ENCODE measurements at regions not wholly inside any gene's neighbourhood (a gene's known extent, or its start where the extent isn't known, plus 50 kb on each side); places are given as distances from the start of the nearest gene placed in this dataset.
"Not testable (repeated sequence)": the region's sequence is repeated elsewhere in the genome, so short reads cannot be mapped to it uniquely, and the experiment has no call there.

GRCh38 chr22:48937032-48937639 lies 890.5 kb downstream of the BRD1 start:
- no peak for FAIRE-seq

- FAIRE-seq: no peak
Observed at GRCh38 chr22:48936391-48936790, 891.3 kb downstream of the BRD1 start.

- FAIRE-seq: no peak
Observed at GRCh38 chr22:48934446-48934845, 893.2 kb downstream of the BRD1 start.

- FAIRE-seq: no peak
Observed at GRCh38 chr22:48931452-48931851, 896.2 kb downstream of the BRD1 start.

- FAIRE-seq: no peak
Observed at GRCh38 chr22:48929276-48929790, 898.3 kb downstream of the BRD1 start.

- no peak for FAIRE-seq
Observed at GRCh38 chr22:48927591-48927990, 900.1 kb downstream of the BRD1 start.

GRCh38 chr22:48926643-48927042 lies 901.0 kb downstream of the BRD1 start:
- FAIRE-seq: no peak

GRCh38 chr22:48926136-48926535 lies 901.5 kb downstream of the BRD1 start:
- no peak for FAIRE-seq

- no peak for FAIRE-seq
Observed at GRCh38 chr22:48925450-48925849, 902.2 kb downstream of the BRD1 start.

GRCh38 chr22:48923996-48924395 lies 903.7 kb downstream of the BRD1 start:
- FAIRE-seq: no peak

GRCh38 chr22:48923165-48923865 lies 904.4 kb downstream of the BRD1 start:
- no peak for FAIRE-seq

- FAIRE-seq: no peak
Observed at GRCh38 chr22:48921411-48921903, 906.2 kb downstream of the BRD1 start.

GRCh38 chr22:48920776-48921241 lies 906.9 kb downstream of the BRD1 start:
- FAIRE-seq: no peak

GRCh38 chr22:48919851-48920589 lies 907.7 kb downstream of the BRD1 start:
- FAIRE-seq: no peak

- FAIRE-seq: no peak
Observed at GRCh38 chr22:48919187-48919590, 908.5 kb downstream of the BRD1 start.

GRCh38 chr22:48918585-48919186 lies 909.0 kb downstream of the BRD1 start:
- FAIRE-seq: no peak

- not testable (repeated sequence) for FAIRE-seq
Observed at GRCh38 chr22:48912356-48913066, 915.2 kb downstream of the BRD1 start.

- FAIRE-seq: not testable (repeated sequence)
Observed at GRCh38 chr22:48911647-48912046, 916.0 kb downstream of the BRD1 start.

- not testable (repeated sequence) for FAIRE-seq
Observed at GRCh38 chr22:48911067-48911466, 916.6 kb downstream of the BRD1 start.

GRCh38 chr22:48908547-48908946 lies 919.1 kb downstream of the BRD1 start:
- FAIRE-seq: no peak

- no peak for FAIRE-seq
Observed at GRCh38 chr22:48907591-48907990, 920.1 kb downstream of the BRD1 start.

GRCh38 chr22:48906216-48906835 lies 921.3 kb downstream of the BRD1 start:
- no peak for FAIRE-seq
